Stomach (tissue), 4 donors: ENCODE measurements at regions not wholly inside any gene's neighbourhood (a gene's known extent, or its start where the extent isn't known, plus 50 kb on each side); places are given as distances from the start of the nearest gene placed in this dataset.

Source experiments
- EP300 ChIP-seq: sonication (generic); formaldehyde crosslinking; IDR thresholded peaks from one replicate; pipeline ENCODE4 v1.6.1; 2017; ENCODE audit warnings: antibody characterized with exemption
- POLR2A ChIP-seq, 4 donors: fragments of 450-650 bp; IDR thresholded peaks; one replicate each; pipeline ENCODE4 v1.6.1; 2016; ENCODE audit warnings: antibody characterized with exemption in 4 of 4, control low read depth in 2 of 4, mild to moderate bottlenecking in 1 of 4, moderate library complexity in 1 of 4
- TF ChIP-seq, protein P1 (sequence below), 7 experiments: fragments of 450-650 bp in 4 of 7; fragments of 200-600 bp in 3 of 7; sonication (generic) in 3 of 7; IDR thresholded peaks; one replicate each; pipeline ENCODE4 v1.5.1; 2016 to 2019; ENCODE audit warnings: antibody characterized with exemption in 7 of 7, control low read depth in 2 of 7, mild to moderate bottlenecking in 1 of 7

DNA sequence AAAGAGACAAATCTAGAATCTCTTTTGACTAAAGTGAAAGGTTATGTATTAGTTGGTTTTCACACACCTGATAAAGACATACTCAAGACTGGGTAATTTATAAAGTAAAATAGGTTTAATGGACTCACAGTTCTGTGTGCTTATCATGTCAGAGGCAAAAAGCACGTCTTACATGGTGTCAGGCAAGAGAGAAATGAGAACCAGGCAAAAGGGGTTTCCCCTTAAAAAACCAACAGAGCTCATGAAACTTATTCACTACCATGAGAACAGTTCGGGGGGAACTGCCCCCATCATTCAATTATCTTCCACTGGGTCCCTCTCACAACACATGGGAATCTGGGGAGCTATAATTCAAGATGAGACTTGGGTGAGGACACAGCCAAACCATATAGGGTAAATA, 486.8 kb downstream of the DACH1 start:
- TF ChIP-seq, protein P1, sequence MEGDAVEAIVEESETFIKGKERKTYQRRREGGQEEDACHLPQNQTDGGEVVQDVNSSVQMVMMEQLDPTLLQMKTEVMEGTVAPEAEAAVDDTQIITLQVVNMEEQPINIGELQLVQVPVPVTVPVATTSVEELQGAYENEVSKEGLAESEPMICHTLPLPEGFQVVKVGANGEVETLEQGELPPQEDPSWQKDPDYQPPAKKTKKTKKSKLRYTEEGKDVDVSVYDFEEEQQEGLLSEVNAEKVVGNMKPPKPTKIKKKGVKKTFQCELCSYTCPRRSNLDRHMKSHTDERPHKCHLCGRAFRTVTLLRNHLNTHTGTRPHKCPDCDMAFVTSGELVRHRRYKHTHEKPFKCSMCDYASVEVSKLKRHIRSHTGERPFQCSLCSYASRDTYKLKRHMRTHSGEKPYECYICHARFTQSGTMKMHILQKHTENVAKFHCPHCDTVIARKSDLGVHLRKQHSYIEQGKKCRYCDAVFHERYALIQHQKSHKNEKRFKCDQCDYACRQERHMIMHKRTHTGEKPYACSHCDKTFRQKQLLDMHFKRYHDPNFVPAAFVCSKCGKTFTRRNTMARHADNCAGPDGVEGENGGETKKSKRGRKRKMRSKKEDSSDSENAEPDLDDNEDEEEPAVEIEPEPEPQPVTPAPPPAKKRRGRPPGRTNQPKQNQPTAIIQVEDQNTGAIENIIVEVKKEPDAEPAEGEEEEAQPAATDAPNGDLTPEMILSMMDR (IDR thresholded peaks at IDR 0.05), result no peak
- no peak for TF ChIP-seq EP300
- TF ChIP-seq POLR2A (IDR thresholded peaks at IDR 0.05), result no peak
